ENCODE measurements at regions not wholly inside any gene's neighbourhood (a gene's known extent, or its start where the extent isn't known, plus 50 kb on each side); places are given as distances from the start of the nearest gene placed in this dataset.

GRCh38 chr5:167965710-167966109, 325.7 kb upstream of the WWC1 start:
- TF ChIP-seq, protein P1, sequence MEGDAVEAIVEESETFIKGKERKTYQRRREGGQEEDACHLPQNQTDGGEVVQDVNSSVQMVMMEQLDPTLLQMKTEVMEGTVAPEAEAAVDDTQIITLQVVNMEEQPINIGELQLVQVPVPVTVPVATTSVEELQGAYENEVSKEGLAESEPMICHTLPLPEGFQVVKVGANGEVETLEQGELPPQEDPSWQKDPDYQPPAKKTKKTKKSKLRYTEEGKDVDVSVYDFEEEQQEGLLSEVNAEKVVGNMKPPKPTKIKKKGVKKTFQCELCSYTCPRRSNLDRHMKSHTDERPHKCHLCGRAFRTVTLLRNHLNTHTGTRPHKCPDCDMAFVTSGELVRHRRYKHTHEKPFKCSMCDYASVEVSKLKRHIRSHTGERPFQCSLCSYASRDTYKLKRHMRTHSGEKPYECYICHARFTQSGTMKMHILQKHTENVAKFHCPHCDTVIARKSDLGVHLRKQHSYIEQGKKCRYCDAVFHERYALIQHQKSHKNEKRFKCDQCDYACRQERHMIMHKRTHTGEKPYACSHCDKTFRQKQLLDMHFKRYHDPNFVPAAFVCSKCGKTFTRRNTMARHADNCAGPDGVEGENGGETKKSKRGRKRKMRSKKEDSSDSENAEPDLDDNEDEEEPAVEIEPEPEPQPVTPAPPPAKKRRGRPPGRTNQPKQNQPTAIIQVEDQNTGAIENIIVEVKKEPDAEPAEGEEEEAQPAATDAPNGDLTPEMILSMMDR (IDR thresholded peaks at IDR 0.05) = no peak
- TF ChIP-seq EP300 (IDR thresholded peaks at IDR 0.05; ENCODE audit: low read depth) = no peak
- no peak for TF ChIP-seq POLR2AphosphoS5 (IDR thresholded peaks at IDR 0.05)
- TF ChIP-seq POLR2A (IDR thresholded peaks at IDR 0.05) = no peak

Measured in transverse colon (tissue), 4 donors.